Endodermal cell (in vitro differentiated cells): ENCODE measurements at regions not wholly inside any gene's neighbourhood (a gene's known extent, or its start where the extent isn't known, plus 50 kb on each side); places are given as distances from the start of the nearest gene placed in this dataset.

Experiments
- DNase-seq: peaks from one replicate; pipeline ENCODE4 v3.0.0-alpha.2; 2017
- H3K27ac ChIP-seq: 2 replicates; pipeline ENCODE4 v1.5.1; 2013; ENCODE audit warnings: mild to moderate bottlenecking, low read depth, low read length, moderate library complexity
- H3K27me3 ChIP-seq: 2 replicates; pipeline ENCODE4 v1.6.1; 2013; ENCODE audit warnings: mild to moderate bottlenecking, low read length, moderate library complexity; ENCODE audit not compliant: insufficient read depth, control insufficient read depth, poor library complexity, severe bottlenecking
- H3K36me3 ChIP-seq: 2 replicates; pipeline ENCODE4 v1.7.0; 2013; ENCODE audit warnings: mild to moderate bottlenecking, low read length, moderate library complexity; ENCODE audit not compliant: control insufficient read depth, insufficient read depth
- H3K4me1 ChIP-seq: one replicate; pipeline ENCODE4 v1.7.0; 2013; ENCODE audit warnings: low read length; ENCODE audit not compliant: control insufficient read depth, insufficient read depth
- H3K4me3 ChIP-seq: 2 replicates; pipeline ENCODE4 v1.5.1; 2013; ENCODE audit warnings: mild to moderate bottlenecking, low read length, moderate library complexity
- H3K9ac ChIP-seq: 2 replicates; pipeline ENCODE4 v1.6.1; 2013; ENCODE audit warnings: mild to moderate bottlenecking, low read length, moderate library complexity; ENCODE audit not compliant: poor library complexity, severe bottlenecking; ENCODE audit errors: extremely low read depth
- H3K9me3 ChIP-seq: 2 replicates; pipeline ENCODE4 v1.6.1; 2013; ENCODE audit warnings: mild to moderate bottlenecking, low read length, moderate library complexity; ENCODE audit not compliant: control insufficient read depth
- H3K27ac Mint-ChIP-seq: 2 replicates; pipeline ENCODE4 v1.8.0; 2020; ENCODE audit warnings: mixed read lengths
- H3K27me3 Mint-ChIP-seq: 2 replicates; pipeline ENCODE4 v1.8.0; 2021; ENCODE audit warnings: mild to moderate bottlenecking, mixed read lengths; ENCODE audit not compliant: insufficient read depth
- H3K36me3 Mint-ChIP-seq: 2 replicates; pipeline ENCODE4 v1.8.0; 2020; ENCODE audit warnings: low read depth, mixed read lengths
- H3K4me1 Mint-ChIP-seq: 2 replicates; pipeline ENCODE4 v1.8.0; 2020; ENCODE audit warnings: mixed read lengths
- H3K4me3 Mint-ChIP-seq: 2 replicates; pipeline ENCODE4 v1.8.0; 2020; ENCODE audit warnings: mild to moderate bottlenecking, moderate library complexity, mixed read lengths
- H3K9me3 Mint-ChIP-seq: 2 replicates; pipeline ENCODE4 v1.8.0; 2020; ENCODE audit warnings: mild to moderate bottlenecking, mixed read lengths
- CTCF ChIP-seq: fragments of 200-600 bp; sonication (generic); conservative IDR thresholded peaks from 2 replicates; pipeline ENCODE4 v1.5.0; 2021; ENCODE audit warnings: antibody characterized with exemption, mild to moderate bottlenecking
- WGBS, 2 experiments: methylation state at CpG; one replicate each; pipeline versions ENCODE4 v1.1.5 to v1.1.7; 2013; ENCODE audit warnings: missing lambda C conversion rate in 2 of 2, mixed read lengths in 1 of 2; ENCODE audit not compliant: insufficient coverage in 1 of 2, insufficient read length in 1 of 2; 5-methylcytosine and 5-hydroxymethylcytosine counted together

DNA sequence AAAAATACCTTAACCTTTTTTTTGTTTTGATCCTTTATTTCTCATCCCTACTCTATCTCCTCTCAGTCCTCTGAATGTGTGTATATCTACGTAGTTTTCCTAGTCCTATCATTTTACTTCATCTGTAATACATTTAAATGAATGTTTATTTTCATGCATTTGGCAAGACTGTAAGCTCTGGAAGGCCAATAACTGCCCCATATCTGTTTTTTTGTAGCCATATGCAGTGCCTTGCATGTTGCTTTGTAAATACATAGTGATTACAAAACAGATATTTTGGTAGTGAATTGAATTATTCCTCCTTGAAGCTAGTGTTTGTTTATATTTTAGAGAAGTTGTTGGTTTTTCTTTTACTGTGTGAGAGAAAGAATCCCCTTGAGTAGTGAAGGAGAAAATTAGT is 450.2 kb downstream of the PCDH18 start:
- H3K4me1 ChIP-seq = no peaks in the 10 kb centered on the region
- no peaks in the 10 kb centered on the region for H3K36me3 ChIP-seq
- Mint-ChIP-seq H3K27me3 (no peaks in the 10 kb centered on the region), H3K27ac (no peak overlapping the region), H3K36me3 (no peaks in the 10 kb centered on the region), H3K9me3 (no peaks in the 10 kb centered on the region), H3K4me3 (no peak overlapping the region), H3K4me1 (peaks cover 4% of the 10 kb centered on the region)
- H3K27me3 ChIP-seq = no peaks in the 10 kb centered on the region
- no peaks in the 10 kb centered on the region for H3K9me3 ChIP-seq
- H3K27ac ChIP-seq = no peak overlapping the region
- DNase-seq = no peak
- no peak overlapping the region for H3K9ac ChIP-seq
- H3K4me3 ChIP-seq = no peak overlapping the region
- 88% methylated on average over 1 of the region's 1 CpG; no CpG with 5 or more reads in 1 of the 2 experiments for WGBS, 2 experiments
- TF ChIP-seq CTCF = no peak

- Mint-ChIP-seq H3K36me3 (no peaks in the 10 kb centered on the region), H3K27me3 (no peaks in the 10 kb centered on the region), H3K27ac (no peak overlapping the region), H3K4me1 (peaks cover 4% of the 10 kb centered on the region), H3K4me3 (no peak overlapping the region), H3K9me3 (peaks cover 6% of the 10 kb centered on the region)
- Histone ChIP-seq H3K9ac (no peak overlapping the region), H3K27ac (no peak overlapping the region), H3K36me3 (no peaks in the 10 kb centered on the region), H3K4me3 (no peak overlapping the region), H3K27me3 (no peaks in the 10 kb centered on the region), H3K4me1 (no peaks in the 10 kb centered on the region), H3K9me3 (peaks cover 10% of the 10 kb centered on the region)
- TF ChIP-seq CTCF = no peak
- DNase-seq = no peak
- WGBS, 2 experiments = 89% methylated on average over 3 of the region's 3 CpGs; no CpG with 5 or more reads in 1 of the 2 experiments
Measured at GRCh38 chr4:137076908-137077307, 455.4 kb downstream of the PCDH18 start.

DNA sequence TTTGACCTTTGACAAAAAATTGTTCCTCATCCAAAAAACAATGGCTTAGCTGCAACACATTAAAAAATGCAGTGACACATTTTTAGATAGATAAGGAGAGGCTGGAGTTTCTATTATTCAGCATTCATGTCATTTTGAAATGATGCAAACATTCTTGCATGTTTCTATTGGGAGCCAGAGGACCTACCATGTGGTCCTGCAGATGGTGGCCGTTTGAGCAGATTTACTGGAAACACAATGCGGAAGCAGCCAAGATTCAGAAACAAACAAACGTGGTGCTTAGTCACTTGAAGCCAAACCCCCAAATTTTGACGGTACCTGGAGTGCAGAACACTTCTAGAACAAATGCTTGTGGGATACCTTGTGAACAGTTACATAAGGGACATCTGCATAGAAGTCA is 456.7 kb downstream of the PCDH18 start:
- Histone ChIP-seq H3K4me1 (no peaks in the 10 kb centered on the region), H3K9me3 (peaks cover 10% of the 10 kb centered on the region), H3K27ac (no peak overlapping the region), H3K36me3 (no peaks in the 10 kb centered on the region), H3K4me3 (no peak overlapping the region), H3K9ac (no peak overlapping the region), H3K27me3 (no peaks in the 10 kb centered on the region)
- Mint-ChIP-seq H3K9me3 (peaks cover 6% of the 10 kb centered on the region), H3K27ac (no peak overlapping the region), H3K4me1 (no peaks in the 10 kb centered on the region), H3K36me3 (no peaks in the 10 kb centered on the region), H3K27me3 (no peaks in the 10 kb centered on the region), H3K4me3 (no peak overlapping the region)
- DNase-seq = no peak
- no peak for TF ChIP-seq CTCF
- WGBS, 2 experiments = 94 to 100% methylated on average over 3 to 4 of the region's 4 CpGs
